A549 (cell line): ENCODE measurements at regions not wholly inside any gene's neighbourhood (a gene's known extent, or its start where the extent isn't known, plus 50 kb on each side); places are given as distances from the start of the nearest gene placed in this dataset.

ENCODE experiments used
- BHLHE40 ChIP-seq: IDR thresholded peaks from 2 replicates; pipeline ENCODE4 v1.6.1; 2012; ENCODE audit warnings: low read depth, low read length, inconsistent platforms
- CHD4 ChIP-seq: fragments of 200-600 bp; sonication (generic); IDR thresholded peaks from 2 replicates; pipeline ENCODE4 v1.6.1; 2016; ENCODE audit warnings: antibody characterized with exemption, mild to moderate bottlenecking, borderline replicate concordance
- CTCF ChIP-seq: fragments of >200 bp; sonication (Bioruptor Twin); formaldehyde crosslinking; IDR thresholded peaks from 3 replicates; pipeline ENCODE4 v1.5.1; 2016
- EP300 ChIP-seq, 2 experiments: fragments of >200 bp; sonication (Bioruptor Twin); formaldehyde crosslinking; IDR thresholded peaks; 2 replicates in 1 of 2; 3 replicates in 1 of 2; pipeline ENCODE4 v1.6.1; 2016 to 2017
- ESRRA ChIP-seq: fragments of 150-350 bp; IDR thresholded peaks from 2 replicates; pipeline ENCODE4 v1.6.1; 2014; ENCODE audit warnings: mild to moderate bottlenecking, low read length, borderline replicate concordance
- JUN ChIP-seq, 2 experiments: fragments of >200 bp; sonication (Bioruptor Twin); formaldehyde crosslinking; IDR thresholded peaks; 2 replicates in 1 of 2; 3 replicates in 1 of 2; pipeline ENCODE4 v1.6.1; 2016 to 2017
- NPAS2 ChIP-seq: fragments of 250-450 bp; sonication (Bioruptor Pico); IDR thresholded peaks from 2 replicates; pipeline ENCODE4 v1.8.0; 2022; ENCODE audit warnings: mild to moderate bottlenecking, moderate library complexity, borderline replicate concordance
- PHF8 ChIP-seq: fragments of 200-600 bp; sonication (generic); IDR thresholded peaks from 2 replicates; pipeline ENCODE4 v1.6.1; 2016; ENCODE audit warnings: low read depth, mild to moderate bottlenecking, antibody characterized with exemption, moderate library complexity, borderline replicate concordance
- POLR2A ChIP-seq: IDR thresholded peaks from 2 replicates; pipeline ENCODE4 v1.6.1; 2012; ENCODE audit warnings: mild to moderate bottlenecking, low read length
- TF ChIP-seq, protein P1 (sequence below): fragments of 200-600 bp; sonication (generic); IDR thresholded peaks from 2 replicates; pipeline ENCODE4 v1.6.1; 2016; ENCODE audit warnings: antibody characterized with exemption, mild to moderate bottlenecking, moderate library complexity
- TF ChIP-seq, protein P2 (sequence below): IDR thresholded peaks from 2 replicates; pipeline ENCODE4 v1.6.1; 2012

DNA sequence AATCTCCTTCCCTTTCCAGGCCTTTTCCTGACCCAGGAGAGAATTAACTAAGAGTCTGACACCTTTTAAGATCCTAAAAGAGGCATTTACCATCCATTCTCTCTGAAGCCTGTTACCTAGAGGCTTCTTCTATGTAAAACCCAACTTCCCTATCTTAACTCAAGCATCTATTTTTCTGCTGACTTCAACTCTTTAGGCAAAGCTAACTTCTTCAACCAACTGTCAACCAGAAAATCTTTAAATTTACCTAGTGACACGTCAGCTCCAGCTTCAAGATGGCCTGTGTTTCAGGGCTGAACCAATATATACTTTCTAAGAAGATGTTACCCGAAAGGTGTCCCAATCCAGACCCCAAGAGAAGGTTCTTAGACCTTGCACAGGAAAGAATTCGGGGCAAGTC lies 492.3 kb upstream of the AUTS2 start:
- TF ChIP-seq, protein P1, sequence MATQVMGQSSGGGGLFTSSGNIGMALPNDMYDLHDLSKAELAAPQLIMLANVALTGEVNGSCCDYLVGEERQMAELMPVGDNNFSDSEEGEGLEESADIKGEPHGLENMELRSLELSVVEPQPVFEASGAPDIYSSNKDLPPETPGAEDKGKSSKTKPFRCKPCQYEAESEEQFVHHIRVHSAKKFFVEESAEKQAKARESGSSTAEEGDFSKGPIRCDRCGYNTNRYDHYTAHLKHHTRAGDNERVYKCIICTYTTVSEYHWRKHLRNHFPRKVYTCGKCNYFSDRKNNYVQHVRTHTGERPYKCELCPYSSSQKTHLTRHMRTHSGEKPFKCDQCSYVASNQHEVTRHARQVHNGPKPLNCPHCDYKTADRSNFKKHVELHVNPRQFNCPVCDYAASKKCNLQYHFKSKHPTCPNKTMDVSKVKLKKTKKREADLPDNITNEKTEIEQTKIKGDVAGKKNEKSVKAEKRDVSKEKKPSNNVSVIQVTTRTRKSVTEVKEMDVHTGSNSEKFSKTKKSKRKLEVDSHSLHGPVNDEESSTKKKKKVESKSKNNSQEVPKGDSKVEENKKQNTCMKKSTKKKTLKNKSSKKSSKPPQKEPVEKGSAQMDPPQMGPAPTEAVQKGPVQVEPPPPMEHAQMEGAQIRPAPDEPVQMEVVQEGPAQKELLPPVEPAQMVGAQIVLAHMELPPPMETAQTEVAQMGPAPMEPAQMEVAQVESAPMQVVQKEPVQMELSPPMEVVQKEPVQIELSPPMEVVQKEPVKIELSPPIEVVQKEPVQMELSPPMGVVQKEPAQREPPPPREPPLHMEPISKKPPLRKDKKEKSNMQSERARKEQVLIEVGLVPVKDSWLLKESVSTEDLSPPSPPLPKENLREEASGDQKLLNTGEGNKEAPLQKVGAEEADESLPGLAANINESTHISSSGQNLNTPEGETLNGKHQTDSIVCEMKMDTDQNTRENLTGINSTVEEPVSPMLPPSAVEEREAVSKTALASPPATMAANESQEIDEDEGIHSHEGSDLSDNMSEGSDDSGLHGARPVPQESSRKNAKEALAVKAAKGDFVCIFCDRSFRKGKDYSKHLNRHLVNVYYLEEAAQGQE: no peak
- no peak for TF ChIP-seq CTCF
- no peak for TF ChIP-seq EP300 (IDR thresholded peaks at IDR 0.05)
- TF ChIP-seq POLR2A: no peak
- TF ChIP-seq BHLHE40: no peak
- TF ChIP-seq CHD4: no peak
- no peak for TF ChIP-seq ESRRA
- no peak for TF ChIP-seq PHF8
- TF ChIP-seq, protein P2, sequence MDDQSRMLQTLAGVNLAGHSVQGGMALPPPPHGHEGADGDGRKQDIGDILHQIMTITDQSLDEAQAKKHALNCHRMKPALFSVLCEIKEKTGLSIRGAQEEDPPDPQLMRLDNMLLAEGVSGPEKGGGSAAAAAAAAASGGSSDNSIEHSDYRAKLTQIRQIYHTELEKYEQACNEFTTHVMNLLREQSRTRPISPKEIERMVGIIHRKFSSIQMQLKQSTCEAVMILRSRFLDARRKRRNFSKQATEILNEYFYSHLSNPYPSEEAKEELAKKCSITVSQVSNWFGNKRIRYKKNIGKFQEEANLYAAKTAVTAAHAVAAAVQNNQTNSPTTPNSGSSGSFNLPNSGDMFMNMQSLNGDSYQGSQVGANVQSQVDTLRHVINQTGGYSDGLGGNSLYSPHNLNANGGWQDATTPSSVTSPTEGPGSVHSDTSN: no peak
- no peak for TF ChIP-seq NPAS2 (CRISPR knock-in tag)
- no peak for TF ChIP-seq JUN (IDR thresholded peaks at IDR 0.05)
